Dermis blood vessel endothelial cell (primary cell): ENCODE measurements at regions not wholly inside any gene's neighbourhood (a gene's known extent, or its start where the extent isn't known, plus 50 kb on each side); places are given as distances from the start of the nearest gene placed in this dataset.
"Not testable (repeated sequence)": the region's sequence is repeated elsewhere in the genome, so short reads cannot be mapped to it uniquely, and the experiment has no call there.

Experiments
- DNase-seq: peaks from one replicate; pipeline ENCODE4 v3.0.0; 2010

DNA sequence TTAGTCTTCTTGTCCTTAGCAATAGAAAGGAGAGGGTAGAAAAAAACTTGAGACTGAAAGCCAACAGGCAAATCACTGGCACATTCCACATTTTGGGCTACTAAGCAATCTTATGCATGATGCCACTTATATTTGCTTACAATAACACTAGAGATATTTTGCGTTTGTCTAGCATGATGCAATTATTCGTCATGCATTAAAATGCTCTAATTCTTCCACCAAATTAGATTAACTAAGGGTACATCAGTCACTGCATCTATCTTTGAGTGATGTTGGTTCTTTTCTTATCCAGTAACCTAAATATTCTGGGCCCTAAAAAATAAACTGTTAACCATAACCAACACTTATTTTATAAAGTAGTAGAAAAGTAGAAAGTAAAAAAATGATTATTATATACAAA is 1311.7 kb upstream of the CDH2 start:
- no peak for DNase-seq

DNA sequence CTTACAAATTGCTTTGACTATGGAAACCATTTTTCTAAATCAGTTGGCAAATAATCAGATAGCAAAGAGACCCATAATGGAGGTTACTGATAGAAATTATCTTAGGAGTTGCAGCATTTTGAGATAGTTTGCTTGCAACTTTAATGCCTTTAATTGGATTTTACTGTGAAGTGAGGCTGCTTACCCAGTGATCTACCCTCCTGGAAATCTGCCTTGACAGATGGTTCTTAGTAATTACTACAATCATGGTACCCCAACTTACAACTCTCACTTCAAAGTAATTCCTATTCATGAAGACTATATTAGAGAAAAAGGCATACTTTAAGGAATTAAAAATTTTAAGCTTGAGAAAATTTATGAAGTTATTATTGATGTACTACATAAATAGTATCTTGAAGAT is 1288.6 kb upstream of the CDH2 start:
- DNase-seq = no peak

- no peak for DNase-seq
Measured at GRCh38 chr18:29459972-29460371, 1283.0 kb upstream of the CDH2 start.

GRCh38 chr18:29457316-29457889 is 1280.5 kb upstream of the CDH2 start:
- no peak for DNase-seq

GRCh38 chr18:29449424-29449823 is 1272.5 kb upstream of the CDH2 start:
- peak; percentile 13 for DNase-seq

DNA sequence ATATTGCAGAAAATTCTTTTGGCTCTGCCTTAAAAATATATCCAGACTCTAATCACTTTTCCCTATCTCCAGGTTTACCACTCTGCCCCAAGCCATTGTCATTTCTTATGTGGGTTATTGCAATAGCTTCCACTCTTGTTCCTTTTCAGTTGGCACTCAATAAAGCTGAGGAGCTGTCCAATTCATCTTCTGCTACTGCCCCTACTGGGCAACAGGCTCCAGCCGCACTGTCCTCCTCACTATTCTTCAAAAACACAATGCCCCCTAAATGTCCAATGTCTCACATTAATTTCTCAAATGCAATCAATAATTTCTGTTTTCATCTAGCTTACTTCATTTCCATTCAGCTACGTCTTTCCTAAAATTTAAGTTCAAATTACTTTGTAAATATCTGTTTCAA is 1262.5 kb upstream of the CDH2 start:
- DNase-seq = no peak

DNA sequence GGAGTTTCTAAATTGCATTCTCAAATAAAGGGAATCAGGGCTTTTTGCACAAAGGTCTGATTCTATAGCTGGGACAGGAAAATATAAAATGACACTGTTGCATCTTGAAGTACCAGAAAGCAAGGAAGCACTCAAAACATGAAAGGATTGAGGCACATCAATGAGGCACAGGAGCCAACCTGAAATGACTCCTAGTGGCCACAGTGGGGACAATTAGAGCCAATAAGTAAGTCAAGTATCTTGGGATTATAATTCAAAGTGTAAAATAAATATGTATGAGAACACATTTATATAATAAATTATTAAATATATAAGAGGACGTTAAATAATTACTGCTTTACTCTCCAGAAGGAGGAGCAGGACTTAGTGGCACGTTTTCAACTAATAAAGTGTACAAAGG is 1259.5 kb upstream of the CDH2 start:
- no peak for DNase-seq

DNA sequence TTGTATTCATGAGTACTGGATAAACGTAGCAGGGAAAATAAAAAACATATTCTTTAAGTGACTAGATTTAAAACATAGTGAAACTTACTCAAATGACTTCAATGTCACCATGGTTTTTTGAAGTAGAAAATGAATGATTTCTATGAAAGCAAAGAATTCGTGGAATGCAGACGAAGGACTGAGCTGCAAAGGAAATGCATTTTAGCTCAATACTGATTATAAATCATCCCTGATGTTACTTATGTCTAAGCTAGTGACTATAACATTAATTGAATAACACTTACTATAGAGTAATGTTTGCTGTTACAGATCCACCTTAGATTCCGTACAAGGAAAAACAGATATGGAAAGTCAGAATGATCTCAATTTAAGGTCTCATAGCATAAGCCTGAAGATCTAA is 1257.7 kb upstream of the CDH2 start:
- DNase-seq = no peak

DNA sequence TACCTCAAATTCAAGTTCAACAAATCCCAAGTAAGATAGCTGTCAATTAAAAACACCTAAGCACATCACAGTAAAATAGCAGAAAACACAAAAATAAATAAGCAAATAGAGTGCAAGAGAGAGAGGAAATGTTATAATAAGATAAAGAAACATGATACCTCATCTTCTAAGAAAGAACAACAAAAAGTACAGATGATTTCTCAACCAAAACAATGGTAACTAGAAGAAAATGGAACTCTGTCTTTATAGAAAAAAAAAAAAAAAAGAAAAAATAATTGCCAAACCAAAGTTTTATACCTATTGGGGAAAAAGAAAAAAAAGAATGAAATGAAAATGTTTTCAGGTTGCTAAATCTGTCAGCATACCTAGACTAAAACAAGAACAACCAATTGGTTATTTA is 1253.5 kb upstream of the CDH2 start:
- DNase-seq = peak; percentile 1

- DNase-seq = no peak
Measured at GRCh38 chr18:29418136-29418535, 1241.2 kb upstream of the CDH2 start.

DNA sequence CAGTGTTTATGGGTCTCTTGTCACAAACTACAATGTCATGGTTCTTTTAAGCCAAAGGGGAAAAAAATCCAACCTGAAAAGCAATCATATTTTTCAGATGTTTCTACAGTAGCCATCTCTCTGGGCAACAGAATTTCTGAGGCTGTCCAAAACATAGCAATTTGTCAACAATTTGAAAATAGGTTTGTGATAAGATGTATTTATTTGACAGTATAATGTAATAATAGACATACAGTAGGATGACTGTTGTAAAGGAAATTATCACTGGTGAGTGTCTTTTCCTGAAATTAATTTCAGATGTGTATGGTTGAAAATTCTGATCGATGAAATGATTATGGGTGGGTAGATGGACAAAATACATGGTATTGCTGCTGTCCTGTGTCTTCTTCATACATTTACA is 1230.1 kb upstream of the CDH2 start:
- no peak for DNase-seq

DNA sequence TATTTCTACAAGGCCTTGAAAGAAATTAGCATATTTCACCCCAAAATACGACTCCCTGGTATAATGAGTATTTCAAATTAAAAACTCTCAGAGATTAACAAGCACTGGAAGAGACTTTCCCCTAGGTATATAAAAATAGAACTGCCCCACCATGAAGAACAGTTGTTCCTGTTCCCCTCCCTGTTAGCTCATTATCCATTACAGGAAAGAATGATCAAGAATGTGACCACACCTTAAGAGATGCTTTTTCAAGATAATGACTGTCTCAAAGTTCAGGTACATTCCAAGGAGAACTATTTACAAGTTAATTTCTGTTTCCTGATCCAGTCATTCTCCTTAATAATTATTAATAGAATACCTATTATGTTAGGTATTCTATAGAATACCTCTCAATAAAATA is 1220.6 kb upstream of the CDH2 start:
- DNase-seq = no peak

- DNase-seq = no peak
Measured at GRCh38 chr18:29383311-29384273, 1206.7 kb upstream of the CDH2 start.

- peak; percentile 7 for DNase-seq
Measured at GRCh38 chr18:29378651-29379136, 1201.8 kb upstream of the CDH2 start.

- no peak for DNase-seq
Measured at GRCh38 chr18:29377346-29377745, 1200.4 kb upstream of the CDH2 start.

DNA sequence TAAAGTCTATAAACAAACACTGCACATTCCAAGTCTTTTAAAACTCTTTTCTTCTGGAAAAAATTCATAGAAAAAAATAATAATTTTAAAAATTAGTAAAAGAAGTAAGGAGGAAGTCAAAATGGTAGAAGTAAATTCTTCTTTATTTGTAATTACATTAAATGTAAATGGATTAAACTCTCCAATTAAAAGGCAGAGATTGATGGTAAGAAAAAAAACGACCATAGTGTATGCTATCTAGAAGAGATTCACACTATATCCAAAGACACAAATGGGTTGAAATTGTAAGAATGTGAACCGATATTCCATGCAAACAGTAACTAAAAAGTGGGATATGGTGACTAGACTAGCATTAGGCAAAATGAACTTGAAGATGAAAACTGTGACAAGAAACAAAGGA is 1196.1 kb upstream of the CDH2 start:
- DNase-seq = no peak

DNA sequence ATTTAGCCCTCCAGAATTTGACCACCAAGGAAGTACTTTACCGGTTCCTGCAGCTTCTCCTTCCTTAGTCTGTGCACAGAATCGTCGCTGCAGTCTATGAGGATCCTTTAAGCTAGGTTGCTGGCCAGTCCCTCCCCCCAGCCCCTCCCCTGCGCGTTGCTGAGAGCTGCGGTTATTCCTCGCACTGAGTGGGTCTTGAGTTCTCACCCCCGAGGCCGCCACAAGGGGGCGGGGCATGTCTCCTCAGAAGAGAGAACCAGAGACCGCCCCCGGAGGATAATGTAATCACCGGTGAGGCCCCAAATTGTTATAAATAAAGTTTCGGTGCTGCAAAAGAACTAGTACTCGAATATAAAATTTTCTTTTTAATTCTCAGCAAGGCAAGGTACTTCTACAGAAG is 1184.9 kb upstream of the CDH2 start:
- DNase-seq = no peak

- DNase-seq = not testable (repeated sequence)
Measured at GRCh38 chr18:29360659-29361058, 1183.7 kb upstream of the CDH2 start.

GRCh38 chr18:29359222-29359621 is 1182.3 kb upstream of the CDH2 start:
- not testable (repeated sequence) for DNase-seq

DNA sequence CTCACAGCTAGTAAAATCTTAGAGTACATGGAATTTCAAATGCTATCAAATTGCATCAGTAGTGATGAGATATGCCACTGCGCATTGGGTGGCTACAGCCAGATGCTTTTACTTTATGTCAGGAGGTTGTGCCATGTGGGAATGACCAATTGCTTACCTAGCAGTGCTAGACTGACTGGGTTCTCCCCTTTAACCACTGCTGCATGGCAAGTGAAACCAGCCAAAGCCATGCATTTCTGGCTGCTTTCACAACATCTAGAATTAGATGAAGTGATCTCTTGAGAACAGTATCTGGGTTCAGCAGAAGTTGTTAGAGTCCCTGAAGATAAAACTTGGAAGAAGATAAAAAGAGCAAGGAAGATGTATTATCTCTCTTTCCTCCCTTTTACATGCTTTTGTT is 1174.2 kb upstream of the CDH2 start:
- no peak for DNase-seq

DNA sequence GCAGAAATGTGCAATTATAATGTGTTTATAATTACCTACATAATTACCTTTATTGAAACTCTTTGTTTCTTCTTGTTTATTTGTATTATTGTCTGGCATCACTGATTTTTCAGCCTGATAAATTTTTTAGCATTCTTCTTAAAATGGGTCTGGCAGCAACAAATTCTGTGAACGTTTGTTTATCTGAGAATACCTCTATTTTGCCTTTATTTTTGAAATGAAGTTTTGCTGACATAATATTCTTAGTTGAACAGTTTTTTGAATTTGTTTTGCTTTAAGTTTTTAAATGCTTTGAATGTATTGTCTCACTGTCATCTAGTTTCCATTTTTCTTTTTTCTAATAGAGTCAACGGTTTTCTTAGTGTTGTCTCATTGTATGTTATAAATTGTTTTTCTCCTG is 1152.0 kb upstream of the CDH2 start:
- DNase-seq = no peak

GRCh38 chr18:29326214-29326613 is 1149.3 kb upstream of the CDH2 start:
- DNase-seq = no peak

GRCh38 chr18:29321561-29321960 is 1144.6 kb upstream of the CDH2 start:
- DNase-seq = no peak

GRCh38 chr18:29313312-29313711 is 1136.4 kb upstream of the CDH2 start:
- no peak for DNase-seq
